HG02852 (cell line): ENCODE measurements at regions not wholly inside any gene's neighbourhood (a gene's known extent, or its start where the extent isn't known, plus 50 kb on each side); places are given as distances from the start of the nearest gene placed in this dataset.

Source experiments
- ATAC-seq: cut with Tn5 transposase; IDR thresholded peaks from one replicate; pipeline ENCODE4 v1.9.1; 2021; ENCODE audit warnings: mild to moderate bottlenecking, moderate library complexity; ENCODE audit not compliant: unreplicated experiment

GRCh38 chr15:81987628-81988027 lies 58.2 kb downstream of the MEX3B start:
- ATAC-seq = no peak

DNA sequence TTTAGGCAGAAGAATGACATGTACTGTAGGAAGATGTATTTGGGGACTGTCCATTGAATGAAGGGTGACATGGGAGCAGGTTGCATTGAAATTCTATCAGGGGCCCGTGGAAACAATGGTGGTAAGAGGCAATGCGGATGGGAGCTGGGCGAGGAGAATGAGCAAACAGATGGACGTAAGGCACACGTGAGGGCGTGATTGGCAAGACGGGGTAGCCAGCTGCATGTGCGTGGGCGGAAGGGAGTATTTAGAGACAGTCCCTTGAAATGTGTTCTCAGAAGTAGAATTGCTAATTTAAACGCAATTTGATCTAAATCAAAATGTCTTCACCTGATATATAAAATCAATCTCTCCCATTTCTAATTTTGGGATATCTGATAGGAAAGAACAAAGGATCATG lies 62.3 kb downstream of the MEX3B start:
- no peak for ATAC-seq

GRCh38 chr15:81982808-81983207 lies 63.0 kb downstream of the MEX3B start:
- no peak for ATAC-seq

GRCh38 chr15:81981908-81982307 lies 63.9 kb downstream of the MEX3B start:
- ATAC-seq = no peak

DNA sequence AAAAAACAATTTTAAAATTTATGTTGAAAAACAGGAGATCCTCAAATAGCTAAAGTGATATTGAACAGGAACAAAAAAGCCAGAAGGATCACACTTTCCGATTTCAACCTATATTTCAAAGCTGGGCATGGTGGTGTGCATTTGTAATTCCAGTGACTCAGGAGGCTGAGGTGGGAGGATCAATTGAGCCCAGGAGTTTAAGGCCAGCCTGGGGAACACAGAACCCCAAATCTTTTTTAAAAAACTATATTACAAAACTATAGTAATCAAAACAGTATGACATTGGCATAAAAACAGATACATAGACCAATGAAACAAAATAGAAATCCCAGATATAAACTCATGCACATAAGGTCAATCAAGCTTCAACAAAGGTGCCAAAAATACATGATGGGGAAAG lies 68.4 kb downstream of the MEX3B start:
- no peak for ATAC-seq

DNA sequence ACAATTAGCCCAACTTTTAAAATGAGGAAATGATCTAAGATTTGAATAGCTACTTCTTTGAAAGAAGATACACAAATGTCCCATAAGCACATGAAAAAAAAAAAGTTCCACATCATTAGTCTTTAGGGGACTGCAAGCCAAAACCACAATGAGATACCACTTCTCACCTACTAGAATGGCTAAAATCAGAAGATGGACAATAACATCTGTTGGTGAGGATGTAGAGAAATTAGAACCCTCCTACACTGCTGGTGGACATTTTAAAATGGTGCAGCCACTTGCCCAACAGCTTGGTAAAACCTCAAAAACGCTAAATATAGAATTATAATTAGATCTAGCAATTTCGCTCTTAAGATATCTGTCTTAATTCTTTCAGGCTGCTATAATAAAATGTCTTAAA lies 77.1 kb downstream of the MEX3B start:
- ATAC-seq = no peak

DNA sequence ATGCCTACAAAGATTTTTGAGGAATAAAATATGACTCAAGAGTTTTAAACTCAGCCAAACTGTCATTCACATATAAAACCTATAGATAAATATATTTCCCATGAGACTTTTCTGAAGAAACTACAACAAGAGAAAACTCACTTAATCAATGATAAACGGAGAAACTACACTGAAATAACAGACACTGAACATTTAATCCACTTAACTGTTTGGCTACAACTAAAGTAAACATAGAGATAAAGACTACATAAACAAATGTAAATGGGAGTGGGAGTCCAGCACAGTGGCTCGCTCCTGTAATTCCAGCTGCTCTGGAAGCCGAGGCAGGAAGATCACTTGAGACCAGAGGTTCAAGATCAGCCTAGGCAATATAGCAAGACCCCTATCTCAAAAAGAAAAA lies 79.2 kb downstream of the MEX3B start:
- ATAC-seq = no peak

- ATAC-seq = no peak
Observed at GRCh38 chr15:81962482-81962881, 83.3 kb downstream of the MEX3B start.

DNA sequence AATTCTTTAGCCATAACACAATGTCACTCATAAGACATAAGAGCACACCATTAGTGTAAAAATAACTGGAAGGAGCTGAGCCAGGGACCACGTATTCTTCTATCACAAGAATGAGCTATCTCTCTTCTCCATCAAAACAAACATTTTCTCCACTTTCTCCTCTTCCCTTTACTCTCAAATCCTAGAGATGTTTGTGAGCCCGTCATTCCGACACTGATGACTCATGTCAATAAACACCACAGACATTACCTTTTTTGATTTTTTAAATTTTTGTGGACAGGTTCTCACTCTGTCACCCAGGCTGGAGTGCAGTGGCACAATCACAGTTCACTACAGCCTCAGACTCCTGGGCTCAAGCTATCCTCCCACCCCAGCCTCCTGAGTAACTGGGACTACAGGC lies 86.6 kb downstream of the MEX3B start:
- ATAC-seq = no peak

- no peak for ATAC-seq
Observed at GRCh38 chr15:81957698-81958097, 88.1 kb downstream of the MEX3B start.

DNA sequence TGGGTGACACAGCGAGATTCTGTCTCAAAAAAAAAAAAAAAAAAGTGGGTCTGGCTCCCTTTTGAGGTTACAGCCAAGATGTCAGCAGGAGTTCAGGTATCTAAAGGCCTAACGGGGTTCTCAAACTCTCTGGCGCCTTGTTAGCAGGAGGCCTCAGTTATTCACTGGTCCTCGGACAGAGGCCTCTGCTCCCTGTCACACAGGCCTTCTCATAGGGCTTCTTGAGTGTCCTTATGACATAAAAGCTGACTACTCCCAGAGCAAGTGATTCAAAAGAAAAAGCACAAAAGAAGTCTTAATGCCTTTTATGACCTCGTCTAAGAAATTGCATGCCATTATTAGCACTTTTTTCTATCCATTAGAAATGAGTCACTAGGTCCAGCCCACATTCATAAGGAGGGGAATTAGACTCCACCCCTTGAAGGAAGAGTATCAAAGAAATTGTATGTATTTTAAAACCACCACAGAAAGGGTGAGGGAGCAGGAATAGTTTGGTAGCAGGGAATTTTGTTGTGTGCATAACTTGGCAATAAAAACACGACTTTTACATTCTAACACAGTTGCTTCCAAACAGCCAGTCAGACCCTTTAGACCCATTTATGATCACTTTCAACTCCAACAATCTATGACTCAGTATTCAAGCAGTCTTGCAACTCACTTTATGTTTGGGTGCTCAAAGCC lies 90.3 kb downstream of the MEX3B start:
- no peak for ATAC-seq

- ATAC-seq = no peak
Observed at GRCh38 chr15:81954158-81954783, 91.5 kb downstream of the MEX3B start.

GRCh38 chr15:81950841-81951414 lies 94.9 kb downstream of the MEX3B start:
- ATAC-seq = no peak

- ATAC-seq = no peak
Observed at GRCh38 chr15:81948751-81949150, 97.1 kb downstream of the MEX3B start.

DNA sequence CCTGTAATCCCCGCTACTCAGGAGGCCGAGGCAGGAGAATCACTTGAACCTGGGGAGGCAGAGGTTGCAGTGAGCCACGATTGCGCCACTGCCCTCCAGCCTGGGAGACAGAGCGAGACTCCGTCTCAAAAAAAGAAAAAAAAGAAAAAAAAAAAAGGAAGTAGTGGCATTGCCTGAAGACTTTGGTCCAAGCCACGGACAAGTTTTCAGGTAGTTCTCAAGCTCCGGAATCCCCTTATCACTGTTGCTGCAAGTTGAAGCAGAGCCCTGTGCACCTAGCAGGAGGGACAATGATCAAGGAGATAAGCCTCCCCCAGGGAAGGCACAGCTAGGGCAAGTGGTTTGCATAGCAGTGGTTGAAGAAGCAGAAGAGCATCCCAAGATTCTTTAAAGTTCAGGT lies 97.6 kb downstream of the MEX3B start:
- no peak for ATAC-seq

GRCh38 chr15:81947548-81947947 lies 98.3 kb downstream of the MEX3B start:
- ATAC-seq = no peak

DNA sequence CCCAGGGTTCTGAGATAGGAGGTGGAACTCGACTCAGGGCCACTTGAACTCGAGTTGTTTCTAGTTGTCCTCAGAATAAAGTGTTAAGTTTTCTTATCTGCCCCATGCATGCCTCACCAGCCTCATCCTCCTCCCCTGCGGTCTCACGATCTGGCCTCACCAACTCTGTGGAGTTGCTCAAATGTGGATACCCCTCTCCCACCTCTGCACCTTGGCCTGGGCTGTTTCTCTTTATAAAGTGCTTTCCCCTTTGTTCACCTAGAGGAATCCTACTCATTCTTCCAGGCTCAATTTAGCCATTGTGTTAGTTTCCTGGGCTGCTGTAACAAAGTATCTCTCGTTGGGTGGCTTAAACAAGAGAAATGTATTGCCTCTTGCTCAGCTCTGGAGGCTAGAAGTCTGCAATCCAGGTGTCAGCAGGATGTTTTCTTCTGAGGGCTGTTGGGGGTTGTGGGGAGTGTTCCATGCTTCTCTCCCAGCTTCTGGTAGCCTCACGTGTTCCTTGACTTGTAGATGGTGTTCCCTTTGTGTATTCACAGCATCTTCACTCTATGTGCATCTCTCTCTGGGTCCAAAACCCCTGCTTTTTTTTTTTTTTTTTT lies 100.7 kb downstream of the MEX3B start:
- ATAC-seq = no peak

DNA sequence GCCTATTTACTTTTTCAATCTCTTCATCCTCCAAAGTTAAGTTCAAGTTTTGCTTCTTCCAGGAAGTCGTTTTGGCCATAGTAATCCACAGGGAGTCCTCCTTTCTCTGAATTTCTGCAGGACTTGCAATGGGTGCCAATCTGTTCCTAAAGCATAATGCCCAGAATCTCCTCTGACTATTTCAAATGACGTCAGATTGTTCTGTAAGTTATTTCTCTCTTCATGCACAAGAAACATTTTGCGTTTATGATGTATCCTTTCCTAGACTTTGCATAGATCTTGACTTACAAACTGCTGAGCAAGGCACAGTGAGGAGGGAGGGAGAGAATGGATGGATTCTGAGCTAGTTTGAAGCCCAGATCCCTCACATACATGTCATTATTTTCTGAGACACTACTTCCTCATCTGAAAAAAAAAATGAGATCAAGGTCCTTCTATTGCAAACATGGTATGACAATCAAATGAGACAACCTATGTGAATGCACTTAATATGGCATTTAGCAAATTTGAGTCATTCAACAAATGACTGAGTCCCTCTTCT lies 103.1 kb downstream of the MEX3B start:
- ATAC-seq = no peak

- no peak for ATAC-seq
Observed at GRCh38 chr15:81942157-81942556, 103.7 kb downstream of the MEX3B start.

DNA sequence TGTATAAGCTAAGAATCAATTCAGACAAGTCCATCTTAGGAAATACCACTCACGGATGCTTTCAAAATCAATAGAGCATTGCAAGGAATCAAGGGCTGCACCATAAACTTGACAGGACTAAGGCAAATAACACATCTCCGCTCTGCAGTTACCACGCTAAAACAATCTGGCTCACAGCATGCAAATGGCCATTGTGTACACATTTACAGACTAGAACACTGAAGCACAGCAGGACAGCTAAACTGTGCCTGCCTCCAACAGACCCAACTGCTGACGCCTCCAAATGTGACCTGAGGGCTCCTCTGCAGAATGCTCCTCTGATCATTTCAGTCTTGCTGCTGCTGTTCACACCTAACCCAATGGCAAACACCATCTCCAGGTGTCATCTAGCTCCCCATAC lies 104.3 kb downstream of the MEX3B start:
- ATAC-seq = no peak

GRCh38 chr15:81940467-81941451 lies 105.1 kb downstream of the MEX3B start:
- no peak for ATAC-seq
